HFF-Myc (cell line): ENCODE measurements at regions not wholly inside any gene's neighbourhood (a gene's known extent, or its start where the extent isn't known, plus 50 kb on each side); places are given as distances from the start of the nearest gene placed in this dataset.

Experiments used
- DNase-seq: peaks from one replicate; pipeline ENCODE4 v3.0.0-alpha.2; 2011; ENCODE audit warnings: low read depth; ENCODE audit errors: extremely low read depth
- H3K4me3 ChIP-seq: replicated peaks from 2 replicates; pipeline ENCODE4 v1.5.1; 2011; ENCODE audit warnings: low read depth, mild to moderate bottlenecking, control low read depth, low read length
- CTCF ChIP-seq: IDR thresholded peaks from 2 replicates; pipeline ENCODE4 v1.5.1; 2012; ENCODE audit warnings: mild to moderate bottlenecking, low read depth, low read length, control low read depth; ENCODE audit errors: missing control alignments

GRCh38 chr9:14007190-14007769 lies 306.7 kb downstream of the NFIB start:
- no peak for DNase-seq
- H3K4me3 ChIP-seq, result no peak overlapping the region
- TF ChIP-seq CTCF, result no peak

GRCh38 chr9:14006386-14007187 lies 307.4 kb downstream of the NFIB start:
- no peak for DNase-seq
- H3K4me3 ChIP-seq, result no peak overlapping the region

GRCh38 chr9:14004110-14004509 lies 309.8 kb downstream of the NFIB start:
- H3K4me3 ChIP-seq, result no peak overlapping the region
- no peak for DNase-seq
- TF ChIP-seq CTCF, result no peak

More at GRCh38 chr9:14006386-14007187, 307.4 kb downstream of the NFIB start:
- no peak for TF ChIP-seq CTCF

- no peak for TF ChIP-seq CTCF
- no peak overlapping the region for H3K4me3 ChIP-seq
- no peak for DNase-seq
Observed at GRCh38 chr9:13994240-13994639, 319.7 kb downstream of the NFIB start.

- no peak overlapping the region for H3K4me3 ChIP-seq
- no peak for TF ChIP-seq CTCF
- DNase-seq, result no peak
Observed at GRCh38 chr9:13993632-13994185, 320.2 kb downstream of the NFIB start.

GRCh38 chr9:13992138-13993088 lies 321.5 kb downstream of the NFIB start:
- no peak for TF ChIP-seq CTCF
- no peak overlapping the region for H3K4me3 ChIP-seq
- no peak for DNase-seq
